A549 (cell line): ENCODE measurements at regions not wholly inside any gene's neighbourhood (a gene's known extent, or its start where the extent isn't known, plus 50 kb on each side); places are given as distances from the start of the nearest gene placed in this dataset.
"Not testable (repeated sequence)": the region's sequence is repeated elsewhere in the genome, so short reads cannot be mapped to it uniquely, and the experiment has no call there.

ENCODE experiments used
- ATAC-seq, 2 experiments: fragments of 200-7000 bp in 1 of 2; fragments of >200 bp in 1 of 2; cut with Nextera tagmentation in 1 of 2; cut with Tn5 transposase in 1 of 2; 3 replicates each; pipeline versions ENCODE4 v1.8.0 to v1.9.1; 2018 to 2020; ENCODE audit warnings: mild to moderate bottlenecking in 1 of 2, moderate library complexity in 1 of 2
- CTCF ChIA-PET: fragments of 300-600 bp; sonication (Branson Sonifier 250); formaldehyde crosslinking; extraction: SDS; loops from one replicate; lab custom pipeline; 2021; ENCODE audit warnings: antibody characterized with exemption, inconsistent platforms; lab: Yijun Ruan, JAX
- POLR2A ChIA-PET: fragments of 350-600 bp; formaldehyde crosslinking; extraction: SDS; loops from one replicate; lab custom pipeline; 2021; ENCODE audit warnings: antibody characterized with exemption, inconsistent platforms; lab: Yijun Ruan, JAX
- DNase-seq, 2 experiments: peaks; one replicate each; pipeline versions ENCODE4 v3.0.0 to v3.0.0-alpha.2; 2011 to 2016; ENCODE audit warnings: low read depth in 1 of 2, low spot score in 1 of 2
- FAIRE-seq: peaks from 2 replicates; lab custom pipeline; 2011; peaks lifted over from hg19 to GRCh38; lab: Jason Lieb, UNC
- H3K27ac ChIP-seq, 2 experiments: fragments of >200 bp; sonication (Bioruptor Twin); formaldehyde crosslinking; 3 replicates each; pipeline ENCODE4 v1.5.1; 2016 to 2017
- H3K4me1 ChIP-seq: fragments of >200 bp; sonication (Bioruptor Twin); formaldehyde crosslinking; 3 replicates; pipeline ENCODE4 v1.6.1; 2016
- H3K4me2 ChIP-seq: fragments of >200 bp; sonication (Bioruptor Twin); formaldehyde crosslinking; 3 replicates; pipeline ENCODE4 v1.6.1; 2016
- H3K4me3 ChIP-seq: fragments of >200 bp; sonication (Bioruptor Twin); formaldehyde crosslinking; 3 replicates; pipeline ENCODE4 v1.5.1; 2016
- H3K9me3 ChIP-seq: fragments of >200 bp; sonication (Bioruptor Twin); formaldehyde crosslinking; 3 replicates; pipeline ENCODE4 v1.6.1; 2016
- CTCF ChIP-seq: fragments of >200 bp; sonication (Bioruptor Twin); formaldehyde crosslinking; IDR thresholded peaks from 3 replicates; pipeline ENCODE4 v1.5.1; 2016
- EHF ChIP-seq: fragments of 250-450 bp; sonication (Bioruptor Pico); IDR thresholded peaks from 2 replicates; pipeline ENCODE4 v1.5.0; 2020; ENCODE audit warnings: mild to moderate bottlenecking
- EP300 ChIP-seq, 2 experiments: fragments of >200 bp; sonication (Bioruptor Twin); formaldehyde crosslinking; IDR thresholded peaks; 2 replicates in 1 of 2; 3 replicates in 1 of 2; pipeline ENCODE4 v1.6.1; 2016 to 2017
- FOSL2 ChIP-seq, 2 experiments: fragments of 450-650 bp in 1 of 2; fragments of >200 bp in 1 of 2; sonication (Bioruptor Twin) in 1 of 2; formaldehyde crosslinking; IDR thresholded peaks; 2 replicates each; pipeline versions ENCODE4 v1.5.0 to v1.6.1; 2016 to 2020; ENCODE audit warnings: mild to moderate bottlenecking in 1 of 2, moderate library complexity in 1 of 2
- FOXS1 ChIP-seq: fragments of 250-450 bp; sonication (Bioruptor Pico); IDR thresholded peaks from 2 replicates; pipeline ENCODE4 v1.5.0; 2020; ENCODE audit warnings: mild to moderate bottlenecking, moderate library complexity
- HDAC2 ChIP-seq: fragments of 200-600 bp; sonication (generic); IDR thresholded peaks from 2 replicates; pipeline ENCODE4 v1.6.1; 2016
- HES2 ChIP-seq: fragments of >200 bp; sonication (Bioruptor Twin); formaldehyde crosslinking; IDR thresholded peaks from 2 replicates; pipeline ENCODE4 v1.6.1; 2016
- HEYL ChIP-seq: fragments of 250-450 bp; sonication (Bioruptor Pico); IDR thresholded peaks from 2 replicates; pipeline ENCODE4 v1.8.0; 2021; ENCODE audit warnings: mild to moderate bottlenecking, moderate library complexity
- KDM5A ChIP-seq: fragments of 200-600 bp; sonication (generic); IDR thresholded peaks from 2 replicates; pipeline ENCODE4 v1.6.1; 2016; ENCODE audit warnings: antibody characterized with exemption, mild to moderate bottlenecking
- NPAS2 ChIP-seq: fragments of 250-450 bp; sonication (Bioruptor Pico); IDR thresholded peaks from 2 replicates; pipeline ENCODE4 v1.8.0; 2022; ENCODE audit warnings: mild to moderate bottlenecking, moderate library complexity, borderline replicate concordance
- PHF8 ChIP-seq: fragments of 200-600 bp; sonication (generic); IDR thresholded peaks from 2 replicates; pipeline ENCODE4 v1.6.1; 2016; ENCODE audit warnings: low read depth, mild to moderate bottlenecking, antibody characterized with exemption, moderate library complexity, borderline replicate concordance
- POLR2AphosphoS2 ChIP-seq: conservative IDR thresholded peaks from 2 replicates; pipeline ENCODE4 v1.6.1; 2012; ENCODE audit warnings: low read length, improper control_type of control experiment, inconsistent platforms
- RAD21 ChIP-seq, 2 experiments: fragments of >200 bp in 1 of 2; sonication (Bioruptor Twin) in 1 of 2; formaldehyde crosslinking in 1 of 2; IDR thresholded peaks in 1 of 2; conservative IDR thresholded peaks in 1 of 2; 2 replicates in 1 of 2; 3 replicates in 1 of 2; pipeline ENCODE4 v1.6.1; 2012 to 2018; ENCODE audit warnings: inconsistent platforms in 1 of 2
- RCOR1 ChIP-seq: fragments of 150-350 bp; IDR thresholded peaks from 2 replicates; pipeline ENCODE4 v1.6.1; 2014; ENCODE audit warnings: antibody characterized with exemption, low read length, low read depth
- RFX5 ChIP-seq: fragments of 450-650 bp; IDR thresholded peaks from 2 replicates; pipeline ENCODE4 v1.7.1; 2014; ENCODE audit warnings: antibody characterized with exemption, mild to moderate bottlenecking, moderate library complexity
- SMC3 ChIP-seq: fragments of >200 bp; sonication (Bioruptor Twin); formaldehyde crosslinking; IDR thresholded peaks from 3 replicates; pipeline ENCODE4 v1.6.1; 2018; ENCODE audit warnings: inconsistent platforms
- SREBF2 ChIP-seq: fragments of 450-650 bp; IDR thresholded peaks from 2 replicates; pipeline ENCODE4 v1.6.1; 2014; ENCODE audit warnings: mild to moderate bottlenecking, moderate library complexity
- TFCP2L1 ChIP-seq: fragments of 250-450 bp; sonication (Bioruptor Pico); IDR thresholded peaks from 2 replicates; pipeline ENCODE4 v1.5.0; 2021; ENCODE audit warnings: mild to moderate bottlenecking
- USF2 ChIP-seq: fragments of 450-650 bp; IDR thresholded peaks from 2 replicates; pipeline ENCODE4 v1.6.1; 2014; ENCODE audit warnings: antibody characterized with exemption
- ZSCAN20 ChIP-seq: fragments of 250-450 bp; sonication (Bioruptor Pico); IDR thresholded peaks from 2 replicates; pipeline ENCODE4 v1.8.0; 2022; ENCODE audit warnings: mild to moderate bottlenecking, moderate library complexity
- WGBS: methylation state at CpG from one replicate; pipeline ENCODE4 v1.1.6; 2017; ENCODE audit errors: missing lambda C conversion rate; 5-methylcytosine and 5-hydroxymethylcytosine counted together

GRCh38 chr10:113487154-113487553 lies 65.7 kb upstream of the HABP2 start:
- no peak for TF ChIP-seq RFX5
- no peak for TF ChIP-seq POLR2AphosphoS2
- TF ChIP-seq EHF (CRISPR knock-in tag) = no peak
- TF ChIP-seq CTCF = no peak
- no peak for TF ChIP-seq ZSCAN20 (CRISPR knock-in tag)
- no peak for TF ChIP-seq FOXS1 (CRISPR knock-in tag)
- TF ChIP-seq KDM5A = no peak
- TF ChIP-seq HES2 = no peak
- TF ChIP-seq HEYL (CRISPR knock-in tag) = no peak
- 19% methylated on average over 1 of the region's 1 CpG for WGBS
- DNase-seq (no peak), FAIRE-seq (no peak), ATAC-seq (no peak)
- H3K4me1 ChIP-seq = no peaks in the 10 kb centered on the region
- CTCF ChIA-PET = interaction anchor here (1.3 kb wide), 1 partner anchor 10 kb away, joined by 3 read pairs; no protein-coding TSS in a partner anchor
- H3K4me2 ChIP-seq = no peak overlapping the region
- peaks cover under 1% of the 10 kb centered on the region; the same call in 1 of the 3 replicates for H3K9me3 ChIP-seq
- POLR2A ChIA-PET = no interaction called here
- no peak overlapping the region for H3K4me3 ChIP-seq
- no peak overlapping the region for H3K27ac ChIP-seq

DNA sequence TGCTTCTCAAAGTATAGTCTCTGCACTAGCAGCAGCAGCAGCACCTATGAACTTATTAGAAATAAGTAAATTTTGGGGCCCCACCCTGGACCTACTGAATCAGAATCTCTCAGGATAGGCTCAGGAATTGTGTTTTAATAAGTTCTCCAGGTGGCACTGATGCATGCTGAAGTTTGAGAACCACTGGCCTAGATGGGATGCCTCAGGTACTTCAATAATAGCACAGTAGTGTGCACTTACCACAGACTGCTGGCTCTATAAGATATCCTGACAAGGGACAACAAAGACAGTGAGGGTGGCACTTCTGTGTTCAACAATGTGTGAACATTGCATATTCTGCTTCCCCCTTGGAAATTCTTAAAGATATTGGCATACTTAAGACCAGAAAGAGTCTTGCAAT lies 64.7 kb upstream of the HABP2 start:
- no peak overlapping the region for H3K4me3 ChIP-seq
- no peak for ATAC-seq
- DNase-seq = no peak
- CTCF ChIA-PET = no interaction called here
- no peaks in the 10 kb centered on the region for H3K4me1 ChIP-seq
- no peak overlapping the region for H3K27ac ChIP-seq
- POLR2A ChIA-PET = no interaction called here
- no peak for FAIRE-seq
- no peak overlapping the region for H3K4me2 ChIP-seq
- no peaks in the 10 kb centered on the region for H3K9me3 ChIP-seq
- no peak for TF ChIP-seq SREBF2
- TF ChIP-seq NPAS2 (CRISPR knock-in tag) = no peak
- TF ChIP-seq SMC3 = no peak
- no peak for TF ChIP-seq PHF8
- no peak for TF ChIP-seq USF2
- no peak for TF ChIP-seq KDM5A
- no peak for TF ChIP-seq HDAC2
- no peak for TF ChIP-seq FOSL2 (IDR thresholded peaks at IDR 0.05)
- no peak for TF ChIP-seq FOSL2 (CRISPR knock-in tag; IDR thresholded peaks at IDR 0.05)
- no peak for TF ChIP-seq EP300 (IDR thresholded peaks at IDR 0.05)

DNA sequence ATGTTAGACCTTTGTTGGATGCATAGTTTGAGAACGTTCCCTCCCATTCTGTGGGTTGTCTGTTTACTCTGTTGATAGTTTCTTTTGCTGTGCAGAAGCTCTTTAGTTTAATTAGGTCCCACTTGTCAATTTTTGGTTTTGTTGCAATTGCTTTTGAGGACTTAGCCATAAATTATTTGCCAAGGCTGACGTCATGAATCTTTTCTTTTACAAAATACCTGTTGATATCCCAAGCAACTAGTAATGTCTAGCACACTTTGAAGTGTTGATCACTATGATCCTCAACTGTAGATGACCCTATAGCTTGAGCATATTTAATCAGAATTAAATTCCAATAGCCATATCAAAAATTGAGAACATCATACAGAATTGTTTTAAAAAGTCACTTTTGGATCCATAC lies 63.3 kb upstream of the HABP2 start:
- H3K4me2 ChIP-seq, H3K27ac ChIP-seq, H3K4me1 ChIP-seq, POLR2A ChIA-PET, DNase-seq, CTCF ChIA-PET, FAIRE-seq, H3K9me3 ChIP-seq, H3K4me3 ChIP-seq, ATAC-seq: not testable (repeated sequence)
- WGBS = 4% methylated on average over 2 of the region's 2 CpGs

DNA sequence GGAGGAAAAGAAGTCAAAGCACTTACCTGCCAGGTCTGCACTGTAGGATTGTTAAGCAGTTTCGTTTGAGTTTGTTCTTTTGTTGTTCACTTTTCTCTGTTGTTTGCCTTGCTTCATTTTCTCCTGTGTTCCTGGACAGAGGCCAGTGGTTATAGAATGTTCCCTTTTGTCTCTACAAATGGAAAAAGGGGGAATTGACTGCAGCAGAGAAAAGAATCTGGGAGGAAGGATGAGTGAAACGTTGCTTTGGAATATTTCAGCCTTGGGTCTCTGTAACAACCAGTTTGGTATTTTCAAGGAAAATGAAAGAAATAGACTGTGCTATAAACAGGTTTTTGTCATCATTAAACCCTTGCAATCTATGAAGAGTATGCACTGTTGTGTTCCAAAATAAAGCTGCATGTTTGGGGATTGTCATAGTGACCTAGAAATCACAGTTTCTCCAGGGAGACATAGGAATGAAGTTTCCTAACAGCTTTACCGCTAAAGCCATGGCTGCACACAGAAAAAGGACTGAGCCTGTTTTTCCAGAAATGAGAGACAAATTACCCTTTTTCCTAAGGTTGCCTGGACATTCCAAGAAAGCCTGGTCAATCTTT lies 60.8 kb upstream of the HABP2 start:
- ATAC-seq (no peak), FAIRE-seq (no peak)
- WGBS = 3% methylated on average over 3 of the region's 3 CpGs

More for the DNA sequence above, 60.8 kb upstream of the HABP2 start:
- H3K4me2 ChIP-seq = no peak overlapping the region
- ChIA-PET POLR2A (no interaction called here), CTCF (interaction anchor here (0.7 to 0.8 kb wide), 2 partner anchors 1019 to 1020 kb away, joined by 3 read pairs; no protein-coding TSS in a partner anchor)
- no peak overlapping the region for H3K27ac ChIP-seq
- no peak overlapping the region for H3K4me3 ChIP-seq
- H3K9me3 ChIP-seq = no peaks in the 10 kb centered on the region
- TF ChIP-seq TFCP2L1 (CRISPR knock-in tag) (no peak), RCOR1 (no peak), ZSCAN20 (CRISPR knock-in tag) (no peak), RAD21 (conservative IDR thresholded peaks at IDR 0.05 in 1 of 2, IDR thresholded peaks at IDR 0.05 in 1 of 2) (no peak)
- TF ChIP-seq, all 56 proteins: peak for 0
- H3K4me1 ChIP-seq = no peaks in the 10 kb centered on the region
- DNase-seq = no peak
